Renal cortical epithelial cell (primary cell): ENCODE measurements at regions not wholly inside any gene's neighbourhood (a gene's known extent, or its start where the extent isn't known, plus 50 kb on each side); places are given as distances from the start of the nearest gene placed in this dataset.
A peak's percentile ranks its signal among the peaks of the same experiment; 100 is the strongest.

Experiments used
- DNase-seq: peaks from one replicate; pipeline ENCODE4 v3.0.0-alpha.2; 2011; ENCODE audit warnings: low read depth

DNA sequence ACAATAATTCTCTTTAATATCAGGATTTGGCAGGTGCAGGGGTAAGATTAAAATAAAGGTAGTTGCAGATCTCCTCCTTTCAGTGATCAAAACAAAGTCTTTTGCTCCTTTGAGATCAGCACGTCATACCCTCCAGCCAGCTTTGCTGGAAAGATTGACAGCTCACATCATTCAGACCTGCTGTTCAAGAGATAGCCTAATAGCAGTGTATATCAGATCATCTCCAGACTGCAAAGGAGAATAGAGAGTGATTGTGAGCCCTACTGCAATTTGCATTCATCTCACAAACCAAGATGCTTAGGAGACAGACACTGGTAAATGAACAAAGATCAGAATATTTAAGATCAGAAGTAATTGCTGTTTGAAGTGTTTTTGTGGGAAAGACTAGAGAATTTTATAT lies 135.8 kb upstream of the DSEL start:
- DNase-seq: no peak

DNA sequence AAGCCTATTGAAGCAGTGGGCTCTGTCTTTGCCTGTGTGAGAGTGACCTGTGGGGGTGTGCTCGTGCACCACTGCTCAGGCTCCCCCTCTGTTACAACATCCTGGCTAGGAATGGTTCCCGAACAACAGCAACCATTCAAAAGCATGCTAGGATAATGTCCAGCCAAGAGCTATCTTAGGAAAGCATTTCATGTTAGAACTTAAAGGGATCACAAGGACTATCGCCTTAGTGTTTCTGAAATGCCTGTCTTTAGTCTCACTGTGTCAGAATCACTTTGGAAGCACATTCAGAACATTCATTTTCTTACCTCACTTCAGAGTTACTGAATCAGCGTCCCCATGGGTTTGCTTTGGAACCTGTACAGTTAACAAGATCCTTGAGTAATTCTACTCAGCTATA lies 134.9 kb upstream of the DSEL start:
- DNase-seq: no peak

DNA sequence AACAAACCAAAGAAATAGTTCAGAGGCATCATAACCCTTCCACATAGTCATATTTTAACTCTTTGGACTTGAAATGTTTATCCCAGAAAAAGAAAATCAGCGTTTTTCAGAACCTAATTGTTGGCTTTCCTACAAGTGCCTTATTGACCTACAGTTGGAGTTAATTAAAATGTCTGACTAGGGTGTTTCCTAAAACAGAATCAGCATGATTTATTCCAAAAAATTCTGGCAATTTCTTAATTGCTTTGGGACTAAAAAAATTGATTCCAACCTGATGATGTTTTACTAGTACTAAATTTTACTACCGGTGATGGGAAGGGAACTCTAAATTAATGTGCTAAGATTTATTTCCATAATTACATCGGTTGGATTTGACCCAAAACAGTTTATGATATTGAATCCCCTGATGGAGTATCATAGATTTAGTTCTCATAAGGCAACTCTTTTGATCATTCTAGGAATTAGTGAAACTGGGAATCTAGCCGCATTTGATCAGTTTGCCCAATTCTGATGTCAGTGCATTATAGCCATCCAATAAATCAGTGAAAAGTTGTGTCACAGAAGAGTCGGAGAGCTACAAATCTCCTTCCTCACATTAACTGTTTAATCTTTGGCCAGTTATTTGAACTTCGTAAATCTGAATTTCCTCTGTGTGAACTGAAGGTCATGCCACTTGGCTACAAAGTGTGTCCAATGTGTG lies 134.3 kb upstream of the DSEL start:
- no peak for DNase-seq

DNA sequence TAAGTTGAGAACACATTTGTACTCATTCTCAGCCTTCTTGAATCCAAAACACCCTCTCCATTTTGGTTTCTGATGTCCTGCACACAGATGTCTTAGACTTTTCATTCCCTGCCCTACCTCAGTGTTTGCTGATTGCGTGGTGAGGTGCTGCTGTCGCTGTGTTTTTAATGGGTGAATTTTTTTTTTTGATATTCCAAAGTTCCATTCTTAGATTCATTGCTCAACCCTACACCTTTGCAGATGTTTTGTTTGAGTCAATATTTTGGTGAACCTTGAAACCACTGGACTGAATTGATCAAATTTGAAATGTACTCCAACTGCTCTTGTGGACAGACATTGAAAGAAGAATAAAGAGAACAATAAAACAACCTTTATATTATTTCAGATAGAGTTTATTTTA lies 130.4 kb upstream of the DSEL start:
- no peak for DNase-seq

DNA sequence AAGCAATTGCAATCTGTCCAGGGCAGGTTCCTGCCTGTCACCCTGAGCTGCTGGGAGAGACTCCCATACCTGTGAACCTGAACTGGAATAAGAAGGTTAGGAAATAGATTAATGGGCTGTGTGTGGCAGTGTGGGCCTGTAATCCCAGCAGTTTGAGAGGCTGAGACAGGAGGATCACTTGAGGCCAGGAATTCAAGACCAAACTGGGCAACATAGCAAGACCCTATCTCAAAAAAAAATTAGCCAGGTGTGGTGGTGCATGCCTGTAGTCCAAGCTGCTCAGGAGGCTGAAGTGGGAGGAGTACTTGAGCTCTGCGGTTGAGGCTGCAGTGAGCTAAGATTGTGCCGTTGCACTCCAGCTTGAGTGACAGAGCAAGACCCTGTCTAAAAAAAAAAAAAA lies 127.7 kb upstream of the DSEL start:
- DNase-seq: no peak

DNA sequence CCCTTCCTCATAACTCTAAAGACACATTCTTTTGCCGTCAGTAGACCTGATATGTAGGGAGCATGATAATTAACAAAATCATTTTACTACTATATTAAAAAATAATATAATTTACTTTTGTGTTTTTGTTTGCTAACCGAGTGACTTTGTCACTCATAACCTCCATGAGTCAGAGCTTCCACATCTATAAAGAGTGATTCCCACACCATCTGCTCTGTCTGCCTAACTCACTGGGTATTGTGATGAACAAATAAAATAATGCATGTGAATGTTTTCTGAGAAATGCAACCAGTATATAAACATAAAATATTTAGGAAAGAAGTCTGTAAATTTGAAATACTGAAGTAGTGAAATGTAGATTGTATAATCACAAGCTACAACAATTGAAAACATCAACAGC lies 123.4 kb upstream of the DSEL start:
- no peak for DNase-seq

DNA sequence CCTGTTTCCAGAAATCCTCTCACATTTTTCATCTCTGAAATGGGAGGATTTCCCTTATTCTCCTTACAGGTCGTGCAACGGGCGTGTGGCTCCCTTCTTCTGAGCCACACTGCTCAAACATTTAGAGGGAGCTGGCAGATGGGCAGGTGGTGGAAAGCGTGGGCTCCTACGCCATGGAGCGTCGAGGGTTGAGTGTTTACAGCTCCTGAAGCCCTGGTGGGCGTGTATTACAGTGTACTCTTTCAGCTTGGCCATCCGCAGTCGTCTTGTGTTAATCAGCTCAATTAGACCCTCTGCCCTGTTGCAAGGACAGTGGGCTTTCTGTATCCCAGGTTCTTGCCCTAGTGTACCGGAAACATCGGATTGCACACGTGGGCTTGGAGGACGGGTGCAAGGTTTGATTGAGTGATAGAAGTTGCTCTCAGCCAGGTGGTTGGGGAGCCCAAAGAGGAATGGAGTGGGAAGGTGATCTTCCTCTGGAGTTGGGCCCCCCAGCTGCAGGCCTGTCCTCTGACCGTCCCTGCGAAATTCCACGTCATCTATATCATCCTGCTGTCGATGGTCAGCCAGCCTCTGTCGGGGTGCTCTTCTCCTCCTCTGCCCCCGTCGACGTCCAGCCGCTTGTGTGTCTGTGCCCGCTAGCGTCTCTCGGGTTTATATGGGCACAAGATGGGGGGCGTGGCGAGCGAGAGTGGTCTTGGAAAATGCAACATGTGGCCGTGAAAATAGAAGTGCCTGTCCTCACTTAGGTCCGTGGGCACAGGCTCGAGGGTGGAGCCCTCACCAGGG lies 120.3 kb upstream of the DSEL start:
- no peak for DNase-seq

DNA sequence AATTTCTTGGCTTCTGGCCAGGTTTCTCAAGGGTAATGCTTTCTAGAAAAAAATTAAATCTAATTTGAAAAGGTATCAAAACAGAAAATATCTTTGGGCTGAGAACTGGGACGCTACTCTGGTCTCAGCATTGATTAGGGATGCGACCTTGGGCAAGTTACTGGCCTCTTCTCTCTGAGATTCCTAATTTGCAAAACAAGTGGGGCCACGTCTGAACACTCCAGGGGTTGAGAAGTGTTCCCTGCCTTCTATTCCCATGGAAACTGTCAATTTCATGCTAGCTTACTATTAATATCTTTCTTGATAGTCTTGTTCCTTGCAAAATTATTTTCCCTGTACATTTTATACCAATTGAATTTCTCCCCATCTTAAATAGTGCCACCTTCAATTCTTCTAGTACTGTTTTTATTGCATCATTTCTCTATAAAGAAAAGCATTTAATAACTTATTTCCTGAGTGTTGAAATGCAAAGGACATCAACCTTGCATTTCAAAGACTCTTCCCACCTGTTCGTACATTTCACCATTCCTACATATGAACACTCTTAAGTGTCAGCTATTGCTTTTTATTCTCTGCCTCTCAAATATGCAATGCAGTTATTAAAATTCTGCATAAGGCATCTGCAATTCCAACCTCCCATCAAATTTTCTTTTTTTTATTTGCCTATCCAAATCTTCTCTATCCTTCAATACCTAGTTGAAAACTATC lies 118.3 kb upstream of the DSEL start:
- DNase-seq: no peak

DNA sequence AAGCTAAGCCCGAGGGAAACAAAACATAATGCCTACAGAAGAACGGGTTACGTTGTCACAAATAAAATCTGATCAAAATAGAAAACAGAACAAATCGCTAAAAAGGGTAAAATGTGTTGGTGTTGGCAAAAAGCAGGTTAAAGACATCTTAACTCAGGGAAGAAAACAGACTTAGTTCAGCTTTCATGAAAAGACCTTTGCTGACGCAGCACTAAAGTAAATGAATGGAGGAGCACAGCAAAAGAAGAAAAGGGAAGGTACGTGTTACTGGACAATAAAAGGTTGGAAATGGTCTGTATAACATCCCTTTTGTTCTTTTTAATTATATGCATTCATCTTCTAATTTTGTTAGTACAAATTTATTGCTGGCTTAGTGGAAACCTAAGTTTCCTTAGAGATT lies 117.4 kb upstream of the DSEL start:
- no peak for DNase-seq

DNA sequence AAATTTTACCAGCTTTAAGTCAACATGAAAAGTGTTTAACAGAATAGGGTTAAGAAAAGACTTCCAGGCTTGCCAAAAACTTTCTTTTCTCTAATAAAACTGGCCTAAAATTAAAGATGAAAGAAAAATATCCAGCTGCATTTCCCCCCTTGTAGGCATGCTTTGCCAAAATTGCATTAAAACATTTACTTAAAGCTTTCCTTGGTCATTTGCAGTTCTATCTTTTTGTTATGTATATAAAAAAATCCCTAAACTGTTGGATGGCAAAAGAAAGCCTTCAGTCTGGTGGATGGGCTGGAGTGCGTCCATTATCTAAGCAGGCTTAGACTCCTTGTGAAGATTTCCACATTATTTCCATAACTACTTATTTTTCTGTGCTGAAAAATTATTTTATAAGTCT lies 105.4 kb upstream of the DSEL start:
- DNase-seq: no peak

DNA sequence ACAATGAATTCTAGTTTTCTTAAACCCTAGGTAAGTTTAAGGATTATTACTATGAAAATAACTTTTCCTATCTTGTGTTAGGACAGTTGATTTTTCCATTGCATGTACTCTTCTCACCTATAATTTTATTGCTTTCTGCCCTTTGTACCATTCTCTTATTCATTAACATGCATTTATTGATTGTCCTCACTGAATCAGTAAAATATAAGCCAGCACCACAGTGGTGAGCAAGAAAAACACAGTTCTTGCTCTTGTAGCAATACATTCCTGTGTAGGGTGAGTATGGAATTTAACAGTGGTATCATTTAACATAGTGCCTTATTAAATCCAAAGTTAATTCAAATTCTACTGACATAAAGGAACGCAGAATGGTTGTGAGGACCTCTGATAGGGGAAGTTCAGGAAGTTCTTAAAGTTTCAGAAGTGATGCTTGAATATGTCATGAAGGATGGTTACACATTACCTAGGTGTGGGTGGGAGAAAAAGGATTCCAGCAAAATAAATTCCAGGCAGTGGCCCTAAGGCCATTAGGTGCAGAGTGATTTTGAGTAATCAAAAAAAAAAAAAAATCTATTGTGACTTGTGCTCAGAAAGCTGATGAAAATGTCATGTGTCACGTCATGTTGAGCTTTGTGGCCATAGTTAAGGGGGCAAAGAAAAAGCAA lies 104.7 kb upstream of the DSEL start:
- peak; percentile 93 for DNase-seq

DNA sequence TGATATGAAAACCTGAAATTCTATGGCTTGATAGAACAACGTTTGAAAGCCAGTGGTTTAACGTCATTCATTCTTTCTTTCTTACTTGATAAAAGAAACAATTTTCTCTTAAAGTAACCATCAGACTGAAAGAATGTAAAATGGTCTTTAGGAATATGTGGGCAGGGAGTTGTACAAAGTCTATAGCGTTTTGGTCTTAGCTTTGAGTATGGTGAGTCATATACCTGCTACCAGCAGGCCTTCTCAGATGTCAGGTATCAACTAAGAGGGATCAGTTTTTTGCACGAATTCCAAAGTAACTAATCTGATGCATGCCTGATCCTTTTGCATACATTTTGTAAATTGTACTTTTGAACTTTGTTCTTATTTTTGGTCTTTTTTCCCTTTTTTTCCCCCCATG lies 101.5 kb upstream of the DSEL start:
- DNase-seq: no peak

DNA sequence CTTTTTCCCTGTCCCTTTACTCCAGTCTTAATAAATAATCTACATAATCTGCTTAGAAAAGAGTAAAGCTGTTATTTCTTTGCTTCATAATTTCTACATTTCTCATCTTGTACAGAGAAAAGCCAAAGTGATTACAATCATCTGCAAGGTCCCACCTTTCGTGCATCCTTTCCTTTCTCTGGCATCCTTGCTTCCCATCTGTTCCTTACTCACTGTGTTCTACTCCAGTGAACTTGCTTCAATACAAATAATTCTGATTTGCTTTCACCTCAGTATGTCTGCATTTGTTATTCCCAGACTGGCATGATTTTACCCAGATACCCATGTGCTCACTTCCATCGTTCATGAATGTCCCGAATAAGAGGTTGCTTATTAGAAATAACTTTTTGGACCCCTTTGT lies 99.4 kb upstream of the DSEL start:
- DNase-seq: no peak

DNA sequence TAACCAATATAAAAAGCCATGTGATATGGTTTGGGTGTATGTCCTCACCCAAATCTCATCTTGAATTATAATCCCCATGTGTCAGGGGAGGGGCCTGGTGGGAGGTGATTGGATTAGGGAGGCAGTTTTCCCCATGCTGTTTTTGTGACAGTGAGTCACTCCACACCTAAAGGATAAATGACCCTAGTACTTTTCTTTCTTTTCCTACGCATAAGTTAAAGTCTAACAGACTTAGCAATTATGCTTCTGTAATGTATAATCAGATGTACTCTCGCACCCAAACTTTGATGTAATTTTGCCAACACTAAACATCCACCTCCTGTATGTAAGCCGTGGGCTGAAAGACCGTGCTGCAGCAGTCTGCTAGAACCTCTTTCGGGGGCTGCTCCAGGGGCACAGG lies 97.2 kb upstream of the DSEL start:
- peak; percentile 62 for DNase-seq

DNA sequence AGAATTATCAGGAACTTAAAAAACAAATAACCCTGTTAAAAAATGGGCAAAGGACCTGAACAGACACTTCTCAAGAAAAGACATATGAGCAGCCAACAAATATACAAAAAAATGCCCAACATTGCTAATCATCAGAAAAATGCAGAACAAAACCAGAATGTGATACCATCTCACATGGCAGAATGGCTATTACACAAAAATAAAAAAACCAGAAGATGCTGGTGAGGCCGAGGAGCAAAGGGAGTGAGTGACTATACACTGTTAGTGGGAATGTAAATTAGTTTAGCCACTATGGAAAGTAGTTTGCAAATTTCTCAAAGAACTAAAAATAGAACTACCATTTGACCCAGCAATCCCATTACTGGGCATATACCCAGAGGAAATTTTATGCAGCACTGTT lies 95.8 kb upstream of the DSEL start:
- DNase-seq: no peak

DNA sequence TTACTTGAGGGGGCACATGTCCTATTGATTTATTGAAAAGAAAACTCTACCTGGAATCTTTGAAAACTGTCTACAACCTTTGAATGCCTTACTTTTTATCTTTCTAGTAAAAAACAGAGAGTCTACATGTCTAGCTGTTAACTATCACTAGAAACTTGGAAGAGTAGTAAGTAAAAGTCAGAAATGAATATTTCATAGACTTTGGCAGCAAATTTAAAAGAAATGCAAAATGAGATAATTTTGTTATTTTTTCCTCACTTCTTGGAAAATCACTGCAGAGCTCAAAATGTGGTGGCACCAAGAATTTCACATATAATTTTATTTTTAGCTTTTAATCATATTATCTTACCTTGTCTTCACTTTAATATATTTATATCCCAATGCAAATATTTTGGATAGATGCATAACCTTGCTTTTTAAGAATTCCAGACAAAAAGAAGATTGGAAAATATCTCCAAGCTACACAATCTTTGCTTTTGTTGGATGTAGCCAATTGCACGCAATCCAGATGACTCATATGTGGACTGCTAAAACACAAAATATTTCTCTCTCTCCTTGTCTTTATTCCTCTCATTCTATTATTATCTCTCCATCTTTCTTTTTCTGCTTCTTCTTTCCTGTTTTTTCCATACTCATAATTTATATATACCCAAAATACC lies 92.2 kb upstream of the DSEL start:
- no peak for DNase-seq

DNA sequence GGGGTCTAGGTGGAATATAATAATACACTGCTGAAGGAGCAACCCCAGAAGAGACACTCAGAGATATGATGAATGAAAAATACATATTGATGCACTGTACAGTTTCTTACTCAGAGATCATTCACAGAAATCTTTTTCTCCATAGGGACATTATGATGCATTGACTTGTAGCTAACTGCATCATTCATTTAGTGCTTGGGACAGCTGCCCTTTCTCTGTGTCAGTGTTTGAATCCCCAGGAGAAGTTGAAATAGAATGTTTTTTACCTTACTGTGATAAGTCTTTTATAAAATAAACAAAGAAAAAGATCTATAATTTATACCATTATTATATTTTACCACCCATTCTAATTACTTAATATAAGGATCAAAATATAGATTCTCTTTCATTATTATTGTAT lies 91.7 kb upstream of the DSEL start:
- DNase-seq: no peak

DNA sequence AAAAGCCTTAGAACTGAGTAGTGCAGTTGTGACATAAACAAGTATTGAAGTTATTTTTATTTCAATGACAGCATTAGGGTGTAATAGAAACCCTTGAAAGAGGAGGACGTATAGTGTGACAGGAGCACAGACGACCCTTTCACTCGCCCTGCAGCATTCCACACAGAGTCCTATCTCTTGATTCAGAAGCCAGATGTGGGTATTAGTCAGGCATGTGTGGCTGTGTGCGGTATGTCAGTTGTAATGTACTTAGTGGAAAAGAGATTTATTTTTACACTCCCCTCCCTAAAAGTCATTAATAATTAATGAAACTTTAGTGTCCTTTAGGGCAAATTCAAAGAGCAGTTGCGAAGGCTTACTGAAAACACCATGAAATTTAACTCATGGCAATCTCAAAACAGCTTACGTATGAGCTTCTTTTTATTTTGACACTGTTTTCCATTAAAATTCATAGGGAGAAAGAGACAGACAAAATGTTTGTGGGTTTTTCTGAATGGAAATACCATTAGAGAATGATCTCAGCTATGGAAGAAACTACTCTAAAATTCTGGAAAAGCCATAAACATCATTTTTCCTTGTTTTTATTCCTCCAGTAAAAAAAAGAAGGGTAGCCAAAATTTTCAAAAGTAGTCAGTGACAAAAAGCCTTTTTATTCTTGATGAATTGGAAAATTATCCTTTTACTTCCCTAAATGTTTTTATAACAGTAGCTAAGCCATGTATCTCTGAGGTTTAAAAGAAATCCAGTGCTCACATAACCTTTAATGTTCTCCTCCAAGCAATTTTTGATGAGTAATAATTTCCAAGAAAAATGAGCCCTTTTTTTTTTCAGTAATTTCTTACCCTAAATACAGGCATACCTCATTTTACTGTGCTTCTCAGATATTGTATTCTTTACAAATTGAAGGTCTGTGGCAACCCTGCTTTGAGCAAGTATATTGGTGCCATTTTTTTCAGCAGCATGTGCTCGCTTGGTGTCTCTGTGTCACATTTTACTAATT lies 84.0 kb upstream of the DSEL start:
- peak; percentile 98 for DNase-seq

DNA sequence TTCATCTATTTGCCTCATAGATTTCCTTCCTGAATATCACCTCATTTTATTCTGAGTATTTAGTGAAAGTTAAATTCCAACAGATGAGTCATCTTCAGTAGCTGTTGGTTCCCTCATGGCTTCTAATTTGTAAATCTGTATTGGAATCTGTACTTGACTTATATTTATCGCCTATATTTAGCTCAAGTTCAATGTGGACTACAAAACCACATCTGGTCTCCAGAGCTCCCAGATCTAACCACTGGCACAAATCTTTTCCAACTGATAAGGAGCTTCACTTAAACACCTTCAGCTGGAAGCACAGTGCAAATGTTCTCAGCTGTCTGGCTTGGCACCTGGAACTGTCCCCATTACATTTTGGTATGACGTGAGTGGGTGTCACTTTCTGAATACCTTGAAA lies 82.8 kb upstream of the DSEL start:
- DNase-seq: peak; percentile 81

DNA sequence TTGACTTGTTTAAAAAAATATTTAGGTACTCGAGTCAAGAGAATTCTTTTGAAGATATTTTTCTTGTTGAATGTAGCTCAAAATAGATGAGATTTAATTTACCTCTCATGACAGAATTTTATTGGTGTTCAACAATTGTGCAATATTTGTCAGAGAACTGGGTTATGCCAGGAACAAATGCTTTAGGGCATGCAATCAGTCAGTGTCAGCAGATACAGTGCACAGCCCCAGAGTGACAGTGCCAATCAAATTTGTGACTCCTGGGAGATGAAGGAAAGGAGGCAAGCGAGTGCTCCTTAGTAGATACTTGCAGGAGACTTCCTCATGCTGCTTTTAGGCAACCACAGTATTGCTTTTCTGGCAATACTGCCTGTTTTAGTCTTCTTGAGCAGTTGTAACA lies 81.2 kb upstream of the DSEL start:
- peak; percentile 46 for DNase-seq

DNA sequence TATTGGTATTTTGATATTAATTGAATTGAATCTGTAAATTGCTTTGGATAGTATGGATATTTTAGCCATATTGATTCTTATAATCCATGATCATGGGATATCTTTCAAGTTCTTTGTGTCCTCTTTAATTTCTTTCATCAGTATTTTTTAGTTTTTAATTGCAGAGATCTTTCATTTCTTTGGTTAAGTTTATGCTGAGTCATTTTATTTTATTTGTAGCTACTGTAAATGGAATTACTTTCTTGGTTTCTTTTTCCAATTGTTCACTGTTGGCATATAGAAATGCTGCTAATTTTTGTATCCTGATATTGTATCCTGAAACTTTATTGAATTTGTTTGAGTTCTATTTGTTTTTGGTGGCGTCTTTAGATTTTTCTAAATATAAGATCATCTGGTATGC lies 79.5 kb upstream of the DSEL start:
- DNase-seq: no peak
